GM21528 (cell line): ENCODE measurements at regions not wholly inside any gene's neighbourhood (a gene's known extent, or its start where the extent isn't known, plus 50 kb on each side); places are given as distances from the start of the nearest gene placed in this dataset.

Experiments
- ATAC-seq: cut with Tn5 transposase; IDR thresholded peaks from one replicate; pipeline ENCODE4 v1.9.1; 2021; ENCODE audit warnings: mild to moderate bottlenecking, moderate library complexity; ENCODE audit not compliant: unreplicated experiment, low FRiP score

DNA sequence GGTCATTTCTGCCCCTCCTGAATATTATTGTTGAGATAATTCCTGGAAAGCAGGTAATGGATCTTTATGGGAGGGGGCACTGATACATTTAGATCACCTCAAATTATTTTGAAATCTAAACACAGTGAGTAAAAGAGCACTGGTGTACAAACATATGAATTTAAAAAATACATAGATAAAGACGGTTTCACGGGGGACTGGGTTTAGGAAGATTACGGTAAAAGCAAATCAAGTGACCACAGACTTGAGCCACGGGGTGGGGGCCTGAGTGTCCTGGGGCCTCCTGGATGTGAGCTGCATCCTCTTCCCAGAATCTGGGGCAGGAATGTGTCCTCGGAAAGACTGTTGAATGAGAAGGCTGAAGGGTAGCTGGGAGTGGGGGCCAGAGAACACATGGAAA lies 219.1 kb upstream of the KLF6 start:
- no peak for ATAC-seq

DNA sequence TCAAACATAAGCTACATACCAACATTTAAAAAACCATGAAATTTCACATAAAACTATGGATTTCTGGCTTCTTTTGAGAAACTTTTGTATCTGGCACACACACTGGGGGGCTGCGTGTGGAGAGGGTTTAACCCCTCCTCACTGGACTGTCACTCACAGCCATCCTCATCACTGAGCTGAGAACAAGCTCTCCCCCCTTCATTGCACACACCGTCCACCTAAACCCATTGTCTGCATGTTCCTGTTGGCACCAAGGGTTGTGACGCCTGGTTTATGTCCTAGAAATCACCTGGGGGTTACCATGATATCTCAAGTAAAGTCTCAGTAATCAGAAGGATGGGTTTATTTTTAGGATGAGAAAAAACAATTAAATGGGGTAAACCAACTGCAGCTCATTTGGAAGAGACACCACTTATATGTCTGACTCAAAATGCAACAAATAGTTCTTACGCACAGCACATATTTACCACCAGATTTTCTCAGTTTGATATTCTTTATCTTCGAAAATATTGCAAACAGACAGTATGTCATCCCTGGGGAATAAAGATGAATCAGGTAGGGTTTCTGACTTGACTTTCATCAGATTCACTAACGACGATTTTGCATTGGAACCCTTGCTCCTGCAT lies 218.5 kb upstream of the KLF6 start:
- ATAC-seq: no peak

DNA sequence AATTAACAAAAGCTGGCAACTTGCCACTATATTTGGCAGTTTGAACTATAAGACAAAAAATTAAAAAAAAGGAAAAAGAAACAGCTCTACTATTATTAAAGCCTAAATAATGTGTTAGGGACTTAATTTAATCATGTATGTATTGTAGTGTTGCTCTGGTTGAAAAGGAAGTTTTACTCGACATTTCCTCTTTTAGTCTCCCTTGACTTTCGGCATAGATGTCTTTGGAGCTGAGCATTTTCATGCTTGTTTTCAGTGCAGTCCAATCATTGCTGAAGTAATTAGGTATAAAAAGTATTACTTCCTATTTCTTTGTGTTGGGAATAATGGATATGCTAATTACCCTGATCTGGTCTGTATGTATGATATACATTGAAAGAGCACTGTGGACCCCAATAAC lies 216.8 kb upstream of the KLF6 start:
- ATAC-seq: no peak

DNA sequence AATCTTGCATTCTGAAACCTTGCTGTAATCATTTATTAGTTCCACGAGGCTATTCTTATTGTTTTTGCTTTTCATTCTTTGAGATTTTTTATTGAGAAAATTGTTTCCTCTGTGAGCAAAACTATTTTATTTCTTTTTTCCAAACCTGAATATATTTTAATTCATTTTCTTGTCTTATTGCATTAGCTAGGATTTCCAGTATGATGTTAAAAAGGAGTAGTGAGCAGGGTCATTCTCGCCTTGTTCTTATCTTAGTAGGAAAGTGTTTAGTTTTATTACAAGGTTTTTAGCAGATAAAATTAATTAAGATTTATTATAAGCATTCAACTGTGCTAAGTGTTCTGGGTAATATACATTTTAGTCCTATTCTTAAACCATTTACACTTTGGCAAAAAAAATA lies 214.6 kb upstream of the KLF6 start:
- no peak for ATAC-seq

DNA sequence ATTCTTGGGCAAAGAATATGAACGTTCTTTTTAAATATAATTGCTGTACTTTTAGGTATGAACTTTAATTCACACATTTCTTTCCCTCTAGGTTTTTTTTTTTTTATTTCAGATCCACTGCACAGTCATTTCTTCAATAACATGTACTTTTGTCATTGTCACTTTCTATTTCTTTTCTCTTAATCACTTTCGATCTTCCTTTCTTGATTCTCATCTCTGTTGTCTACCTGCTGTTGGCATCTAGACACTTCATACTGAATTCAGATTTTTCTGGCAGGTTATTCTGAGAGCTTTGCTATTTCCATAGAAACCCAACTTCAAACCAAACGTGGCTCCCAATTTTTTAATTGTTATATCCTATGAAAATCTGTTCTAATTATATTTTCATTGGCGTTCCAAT lies 211.7 kb upstream of the KLF6 start:
- no peak for ATAC-seq

DNA sequence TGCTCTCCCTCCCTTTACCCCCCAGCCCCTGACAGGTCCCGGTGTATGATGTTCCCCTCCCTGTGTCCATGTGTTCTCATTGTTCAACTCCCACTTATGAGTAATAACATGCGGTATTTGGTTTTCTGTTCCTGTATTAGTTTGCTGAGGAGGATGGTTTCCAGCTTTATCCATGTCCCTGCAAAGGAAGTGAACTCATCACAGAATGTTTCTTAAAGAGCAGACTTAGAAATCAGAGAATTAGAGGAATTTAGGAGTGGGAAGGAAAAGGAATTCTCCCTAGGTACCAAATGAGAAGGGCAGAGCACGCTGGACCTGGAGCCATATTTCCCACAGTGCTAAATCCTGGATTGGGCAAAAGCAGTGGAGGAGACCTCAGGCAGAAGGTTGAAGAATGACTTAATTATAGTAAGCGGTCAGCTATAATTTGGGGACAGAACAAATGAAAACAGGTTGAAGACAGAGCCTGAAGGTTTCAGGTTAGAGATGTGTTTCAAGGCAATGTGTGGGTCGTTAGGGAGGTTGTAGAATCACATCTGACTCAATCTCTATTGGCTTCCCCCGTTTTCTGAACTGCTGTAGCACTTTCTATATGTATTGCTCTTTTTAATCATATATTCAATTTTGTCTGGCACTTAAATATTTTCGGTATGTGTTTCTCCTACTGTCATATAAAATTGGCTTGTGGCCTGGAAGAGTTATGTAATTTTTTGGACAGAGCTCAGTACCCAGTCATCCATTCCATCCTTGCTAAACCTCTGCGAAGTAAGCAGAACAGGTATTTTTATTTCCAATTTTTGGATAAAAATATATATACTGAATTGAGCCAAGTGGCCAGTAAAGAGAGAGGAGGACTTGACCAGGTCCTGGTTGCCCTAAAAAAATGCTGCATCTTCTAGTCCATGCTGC lies 210.5 kb upstream of the KLF6 start:
- no peak for ATAC-seq

DNA sequence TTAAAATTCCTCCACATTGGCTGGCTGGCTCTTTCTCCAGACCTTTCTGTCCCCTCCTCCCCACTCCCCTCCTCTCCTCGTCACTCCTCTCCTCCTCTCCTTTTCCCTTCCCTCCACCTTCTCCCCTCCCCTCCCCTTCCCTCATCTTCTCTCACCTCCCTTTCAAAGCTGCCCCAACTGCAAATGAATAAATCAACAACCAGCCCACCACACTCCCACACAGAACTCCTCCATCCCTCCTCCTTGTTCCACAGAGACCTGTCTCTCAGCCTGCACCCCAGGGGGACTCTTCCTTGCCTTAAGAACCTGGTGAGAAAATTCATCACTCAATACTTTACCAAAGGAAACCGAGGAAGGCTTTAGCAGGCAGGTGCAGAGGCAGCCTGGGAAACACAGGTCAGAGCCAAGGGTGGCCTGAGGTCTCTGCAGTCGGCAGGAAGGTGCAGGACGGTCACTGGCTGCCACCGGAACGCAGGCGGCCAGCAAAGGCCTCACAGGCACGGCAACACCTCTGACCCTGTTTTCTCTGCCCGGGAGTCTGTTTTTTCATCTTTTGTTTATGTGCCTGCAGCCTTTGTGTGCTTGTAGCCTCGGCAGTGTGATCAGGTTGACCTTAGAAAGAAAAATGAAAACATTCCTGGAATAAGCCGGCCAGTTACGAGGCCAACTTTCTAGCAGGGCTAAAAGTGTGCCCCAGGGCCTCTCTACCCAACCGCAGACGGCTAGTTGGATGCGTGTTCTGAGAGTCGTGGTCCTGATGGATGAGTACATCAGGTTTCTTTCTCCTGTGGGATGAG lies 207.6 kb upstream of the KLF6 start:
- no peak for ATAC-seq

DNA sequence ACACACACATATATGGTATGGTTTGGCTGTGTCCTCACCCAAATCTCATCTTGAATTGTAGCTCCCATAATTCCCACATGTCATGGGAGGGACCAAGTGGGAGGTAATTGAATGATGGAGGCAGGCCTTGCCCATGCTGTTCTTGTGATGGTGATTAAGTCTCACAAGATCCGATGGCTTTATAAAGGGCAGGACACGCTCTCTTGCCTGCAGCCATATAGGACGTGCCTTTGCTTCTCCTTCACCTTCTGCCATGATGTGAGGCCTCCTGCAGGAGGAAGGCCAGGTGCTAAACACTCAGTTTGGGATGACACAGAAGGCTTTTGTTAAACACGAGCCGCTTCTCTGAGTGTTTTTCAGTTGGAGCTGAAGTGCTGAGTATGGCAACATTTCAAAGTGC lies 205.3 kb upstream of the KLF6 start:
- no peak for ATAC-seq

DNA sequence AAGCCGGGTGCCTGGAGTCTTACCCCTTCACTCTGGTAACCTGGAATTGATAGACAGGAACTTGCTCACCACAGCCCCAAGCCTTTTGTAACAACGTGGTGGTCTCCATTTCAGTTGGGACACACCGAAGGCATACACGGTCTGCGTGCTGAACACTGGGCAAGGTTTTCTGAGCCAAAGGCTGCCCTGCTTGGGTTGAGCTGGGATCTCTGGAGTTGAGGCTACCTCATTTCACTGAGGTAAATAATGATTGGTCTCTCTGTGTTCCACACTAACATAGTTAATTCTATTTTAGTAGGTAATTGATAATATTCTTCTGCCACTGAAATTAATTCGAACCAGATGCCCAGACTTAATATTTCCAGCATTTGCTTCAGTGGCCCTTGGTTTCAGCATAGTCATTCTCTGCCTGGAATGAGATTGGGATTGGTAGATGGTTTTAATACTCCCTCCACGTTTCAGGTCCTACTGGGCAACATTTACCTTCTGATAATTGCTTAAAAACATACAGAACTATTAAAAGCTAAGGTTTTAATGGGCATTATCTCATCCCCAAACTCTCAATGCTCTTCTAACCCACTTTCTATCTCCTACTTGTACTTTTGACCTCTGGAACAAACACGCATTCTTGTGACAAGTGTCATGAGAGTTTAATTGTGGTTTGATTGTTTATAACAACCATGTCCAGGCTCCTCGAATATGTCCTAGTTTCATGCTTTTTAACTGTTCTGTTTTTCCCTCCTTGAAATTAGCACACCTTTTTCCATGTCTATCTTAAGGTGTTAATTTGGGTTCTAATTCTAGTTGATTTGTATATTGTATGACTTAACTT lies 202.3 kb upstream of the KLF6 start:
- no peak for ATAC-seq

DNA sequence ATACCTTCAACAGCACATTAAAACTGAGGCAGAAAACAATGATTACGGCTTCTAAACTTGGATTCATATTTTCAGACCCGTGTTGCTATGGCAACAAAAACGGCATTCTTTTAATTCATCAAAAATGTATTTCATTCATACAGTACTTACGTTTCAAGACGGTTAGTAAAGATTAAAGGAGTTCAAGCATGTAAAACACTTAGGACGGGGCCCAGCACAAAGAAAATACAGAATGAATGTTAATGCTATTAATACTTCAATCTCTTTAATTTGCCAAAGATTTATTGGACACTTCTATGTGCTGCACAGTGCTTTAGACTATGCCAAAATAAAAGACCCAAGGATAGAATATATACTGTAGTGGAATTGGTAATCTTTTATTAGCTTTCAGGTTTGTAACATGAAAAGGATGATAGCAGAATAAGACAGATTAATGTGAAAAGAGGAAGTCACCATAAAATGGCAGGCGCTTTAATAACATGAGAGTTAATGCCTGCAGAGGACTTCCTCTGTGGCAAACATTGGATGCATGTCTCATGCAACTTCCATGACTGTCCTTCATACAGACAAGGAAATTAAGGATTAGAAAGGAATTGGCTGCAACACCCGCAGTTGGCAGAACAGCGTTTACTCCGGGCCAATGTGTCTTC lies 201.6 kb upstream of the KLF6 start:
- ATAC-seq: no peak

DNA sequence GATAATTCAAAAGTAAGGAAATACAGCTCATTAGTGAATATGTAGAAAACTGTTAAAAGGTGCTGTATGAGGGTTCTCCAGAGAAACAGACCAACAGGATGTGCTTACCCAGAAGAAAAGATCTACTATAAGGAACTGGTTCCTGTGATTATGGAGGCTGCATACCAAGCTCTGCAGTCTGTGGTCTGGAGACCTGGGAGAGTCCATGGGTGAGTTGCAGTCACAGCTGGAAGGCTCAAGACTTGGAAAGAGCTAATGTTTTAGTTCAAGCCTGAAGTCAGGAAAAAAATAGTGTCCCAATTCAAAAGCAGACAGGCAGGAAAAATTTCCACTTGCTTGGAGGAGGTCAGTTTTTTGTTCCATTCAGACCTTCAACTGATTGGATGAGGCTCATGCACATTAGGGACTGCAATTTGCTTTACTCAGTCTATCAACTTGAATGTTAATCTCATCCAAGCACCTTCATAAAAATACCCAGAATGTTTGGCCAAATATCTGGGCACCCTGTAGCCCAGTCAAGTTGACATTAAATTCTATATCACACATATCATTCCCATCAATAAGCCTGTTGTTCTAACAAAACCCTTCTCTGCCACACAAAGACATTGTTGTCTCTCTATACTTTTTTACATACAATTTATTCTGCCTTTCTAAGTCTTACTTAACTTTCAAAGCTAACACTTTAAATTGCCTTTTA lies 197.9 kb upstream of the KLF6 start:
- no peak for ATAC-seq

DNA sequence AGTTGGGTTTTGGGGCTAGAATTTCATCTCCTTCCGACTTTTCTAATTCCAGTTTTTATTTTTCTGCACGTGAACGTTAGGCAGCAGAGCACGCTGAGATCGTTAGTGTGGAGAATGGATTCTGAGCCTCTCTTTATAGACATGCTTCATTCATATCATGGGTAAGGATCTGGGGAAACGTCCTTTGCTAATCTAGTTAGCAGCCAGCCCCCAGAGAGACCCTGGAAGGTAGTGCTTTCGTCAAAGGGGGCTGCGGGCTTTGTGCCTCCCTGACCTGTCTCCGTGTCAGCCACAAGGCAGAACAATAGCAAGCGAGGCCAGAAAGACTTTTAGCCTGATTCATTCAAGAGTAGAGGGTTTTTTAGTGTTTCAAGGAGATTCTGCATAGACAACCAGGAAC lies 196.3 kb upstream of the KLF6 start:
- no peak for ATAC-seq

DNA sequence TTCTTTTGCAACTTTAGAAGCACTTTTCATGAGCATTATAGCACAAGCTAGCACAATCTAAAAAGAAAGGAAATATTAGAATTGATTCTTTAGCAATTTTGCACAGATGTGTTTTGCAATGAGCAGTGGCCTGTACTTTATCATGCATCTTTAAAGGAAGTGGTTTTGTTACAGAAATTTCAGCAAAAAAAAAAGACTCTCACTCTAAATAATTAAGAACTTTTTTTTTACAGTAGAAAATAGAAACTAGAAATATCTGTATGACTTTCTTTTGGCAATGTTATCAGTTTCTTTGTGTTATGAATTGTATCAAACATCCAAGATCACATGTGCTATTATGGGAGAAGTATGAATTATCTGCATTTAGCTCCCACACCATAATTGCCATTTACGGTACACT lies 195.7 kb upstream of the KLF6 start:
- ATAC-seq: no peak

DNA sequence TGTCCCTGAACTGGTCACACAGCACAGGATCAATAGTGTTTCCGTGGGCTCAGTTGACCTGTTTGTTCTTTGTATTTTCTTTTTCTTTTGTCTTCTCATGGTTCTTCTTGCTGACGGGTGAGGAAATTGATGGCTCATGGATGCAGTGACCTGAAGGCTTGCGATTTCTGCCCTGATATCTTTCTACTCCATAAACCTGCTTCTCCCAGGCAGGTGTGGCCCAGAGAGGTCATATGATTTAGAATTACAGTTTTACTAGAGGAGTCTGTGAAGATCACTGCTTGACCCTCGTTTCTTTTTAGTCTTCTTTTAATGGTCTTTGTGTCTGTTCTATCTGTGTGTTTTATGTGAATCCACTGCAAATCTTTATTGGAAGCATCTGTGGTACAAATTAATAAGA lies 195.1 kb upstream of the KLF6 start:
- no peak for ATAC-seq

DNA sequence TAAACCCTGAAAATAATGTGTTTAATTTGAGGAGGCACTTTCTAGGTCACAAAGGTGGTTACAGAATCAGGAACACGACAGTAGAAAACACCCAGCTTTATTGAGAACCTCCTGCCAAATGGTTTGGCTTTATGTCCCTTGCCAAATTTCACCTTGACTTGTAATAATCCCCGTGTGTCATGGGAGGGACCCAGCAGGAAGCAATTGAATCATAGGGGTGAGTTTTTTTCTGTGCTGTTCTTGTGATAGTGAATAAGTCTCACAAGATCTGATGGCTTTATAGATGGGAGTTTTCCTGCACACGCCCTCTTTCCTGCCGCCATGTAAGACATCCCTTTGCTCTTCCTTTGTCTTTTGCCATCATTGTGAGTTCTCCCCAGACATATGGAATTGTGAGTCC lies 193.8 kb upstream of the KLF6 start:
- no peak for ATAC-seq

DNA sequence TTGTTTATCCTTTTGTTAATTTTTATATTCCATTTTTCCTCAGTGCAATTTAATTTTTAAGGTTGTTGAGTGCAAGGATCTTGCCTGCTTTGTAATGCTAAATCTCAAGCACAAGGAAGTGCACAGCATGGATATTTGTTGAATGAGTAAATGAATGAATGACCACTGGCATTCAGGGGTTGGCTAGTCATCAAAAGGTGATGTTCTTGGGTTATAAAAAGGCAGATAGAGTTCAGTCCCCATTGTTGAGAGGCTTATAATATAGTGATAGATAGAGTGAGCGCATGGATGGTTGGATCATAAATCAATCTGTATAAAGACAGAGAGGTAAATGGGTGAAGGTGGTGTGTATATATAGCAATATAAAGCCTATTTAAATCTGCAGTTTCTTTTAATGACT lies 193.2 kb upstream of the KLF6 start:
- no peak for ATAC-seq

DNA sequence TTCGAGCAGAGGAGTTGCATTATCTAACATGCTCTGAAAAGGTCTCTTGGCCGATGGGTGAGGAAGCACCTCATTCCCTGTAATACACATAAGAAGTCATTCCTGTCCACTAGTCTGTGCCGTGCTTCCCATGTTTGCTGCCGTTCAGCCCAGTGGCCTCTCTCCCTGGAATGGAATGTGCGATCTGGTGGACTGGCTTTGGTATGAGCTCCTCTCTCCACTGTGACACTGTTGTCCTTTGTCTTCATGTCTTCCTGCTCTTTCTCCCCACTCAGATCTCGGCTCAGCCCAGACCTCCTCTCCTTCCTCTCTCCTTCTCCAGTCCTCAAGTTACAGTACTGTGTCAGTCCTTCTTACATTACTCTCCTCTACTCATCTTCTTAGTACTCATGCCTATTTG lies 192.8 kb upstream of the KLF6 start:
- ATAC-seq: no peak

DNA sequence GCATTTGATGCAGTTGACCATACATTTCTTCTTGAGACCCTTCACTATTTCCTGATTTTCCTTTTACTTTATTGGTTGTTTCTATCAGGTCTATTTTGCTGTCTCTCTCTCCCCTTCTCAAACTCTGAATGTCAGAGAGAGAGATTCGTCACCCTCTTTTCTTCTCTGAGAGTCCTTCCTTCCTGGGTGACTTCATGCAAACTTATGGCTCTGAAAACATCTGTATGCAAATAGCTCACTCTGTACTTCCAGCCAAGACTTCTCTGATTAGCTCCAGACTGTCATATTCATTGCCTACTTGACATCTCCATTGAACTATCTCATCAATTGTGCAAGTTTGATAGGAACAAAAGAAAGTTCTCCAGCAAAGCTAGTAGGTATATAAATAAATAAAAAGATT lies 191.7 kb upstream of the KLF6 start:
- ATAC-seq: peak; percentile 55

DNA sequence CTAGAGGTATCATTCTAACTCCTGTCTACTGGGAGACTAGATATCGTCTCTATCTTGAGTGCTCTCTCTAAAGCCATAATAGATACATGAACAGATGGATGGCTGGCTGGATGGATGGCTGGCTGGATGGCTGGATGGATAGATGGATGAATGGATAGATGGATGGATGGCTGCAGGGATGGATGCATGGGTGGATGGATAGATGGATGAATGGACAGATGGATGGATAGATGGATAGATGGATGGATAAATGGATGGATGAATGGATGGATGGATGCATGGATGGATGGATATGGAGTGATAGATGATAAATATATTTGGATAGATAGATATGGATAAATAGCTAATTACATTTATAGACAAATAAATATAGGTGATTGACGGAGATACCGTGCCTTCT lies 191.2 kb upstream of the KLF6 start:
- no peak for ATAC-seq

DNA sequence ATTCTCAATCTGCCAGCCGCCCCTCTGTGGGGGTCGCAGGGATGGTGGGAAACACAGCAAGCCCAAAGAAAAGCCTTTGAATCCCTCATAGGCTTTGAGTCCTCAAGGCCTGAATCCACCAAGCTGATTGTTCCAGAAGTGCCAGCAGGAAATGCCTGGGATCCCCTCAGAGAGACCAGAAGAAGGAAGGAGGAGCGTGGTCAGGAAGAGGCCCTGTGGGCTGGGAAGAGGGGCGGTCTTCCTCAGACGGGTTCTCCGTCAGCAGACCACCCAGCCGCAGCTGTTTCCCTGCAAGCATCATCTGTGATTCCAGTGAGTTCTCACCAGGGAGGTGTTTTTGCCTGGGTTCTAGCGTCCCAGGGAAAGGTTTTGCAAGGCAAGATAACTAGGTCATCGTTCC lies 190.0 kb upstream of the KLF6 start:
- ATAC-seq: no peak
